GM23338 (cell line): ENCODE measurements at regions not wholly inside any gene's neighbourhood (a gene's known extent, or its start where the extent isn't known, plus 50 kb on each side); places are given as distances from the start of the nearest gene placed in this dataset.

Source experiments
- ATAC-seq: fragments of 200-7000 bp; cut with Tn5 transposase; 3 replicates; pipeline ENCODE4 v1.9.1; 2020
- DNase-seq: peaks from one replicate; pipeline ENCODE4 v3.0.0-alpha.2; 2015; ENCODE audit warnings: low spot score
- H2AFZ ChIP-seq: fragments of 200-600 bp; sonication (generic); 2 replicates; pipeline ENCODE4 v1.8.0; 2016; ENCODE audit warnings: antibody characterized with exemption, mild to moderate bottlenecking, moderate library complexity
- H3F3A ChIP-seq: fragments of 200-600 bp; sonication (generic); replicated peaks from 2 replicates; pipeline ENCODE4 v1.8.0; 2017; ENCODE audit warnings: antibody characterized with exemption, mixed run types, low read depth
- H3K27ac ChIP-seq: fragments of 200-600 bp; sonication (generic); 2 replicates; pipeline ENCODE4 v1.6.1; 2016; ENCODE audit warnings: low read depth
- H3K27me3 ChIP-seq: fragments of 200-600 bp; sonication (generic); 2 replicates; pipeline ENCODE4 v1.8.0; 2016; ENCODE audit warnings: mild to moderate bottlenecking, mixed run types, moderate library complexity; ENCODE audit not compliant: insufficient read depth
- H3K36me3 ChIP-seq: fragments of 200-600 bp; sonication (generic); 2 replicates; pipeline ENCODE4 v1.8.0; 2016; ENCODE audit warnings: mild to moderate bottlenecking; ENCODE audit not compliant: insufficient read depth
- H3K4me1 ChIP-seq: fragments of 200-600 bp; sonication (generic); 2 replicates; pipeline ENCODE4 v1.8.0; 2016; ENCODE audit warnings: mild to moderate bottlenecking, moderate library complexity; ENCODE audit not compliant: insufficient read depth
- H3K4me2 ChIP-seq: fragments of 200-600 bp; sonication (generic); 2 replicates; pipeline ENCODE4 v1.7.1; 2017; ENCODE audit warnings: mixed run types
- H3K4me3 ChIP-seq: fragments of 200-600 bp; sonication (generic); 2 replicates; pipeline ENCODE4 v1.6.1; 2016; ENCODE audit warnings: mixed run types
- H3K79me2 ChIP-seq: fragments of 200-600 bp; sonication (generic); replicated peaks from 2 replicates; pipeline ENCODE4 v1.8.0; 2017; ENCODE audit warnings: mild to moderate bottlenecking; ENCODE audit not compliant: insufficient read depth
- H3K9me2 ChIP-seq: fragments of 200-600 bp; sonication (generic); 2 replicates; pipeline ENCODE4 v1.8.0; 2017; ENCODE audit not compliant: insufficient read depth
- H4K20me1 ChIP-seq: fragments of 200-600 bp; sonication (generic); replicated peaks from 2 replicates; pipeline ENCODE4 v1.8.0; 2017; ENCODE audit warnings: mild to moderate bottlenecking; ENCODE audit not compliant: insufficient read depth
- H3K27ac Mint-ChIP-seq: 2 replicates; pipeline ENCODE4 v1.8.0; 2020; ENCODE audit warnings: inconsistent platforms, mild to moderate bottlenecking, moderate library complexity, mixed read lengths
- H3K27me3 Mint-ChIP-seq: 3 replicates; pipeline ENCODE4 v1.8.0; 2022; ENCODE audit warnings: low read depth, mild to moderate bottlenecking, moderate library complexity, mixed read lengths, inconsistent platforms; ENCODE audit not compliant: insufficient read depth, poor library complexity
- H3K36me3 Mint-ChIP-seq: 3 replicates; pipeline ENCODE4 v1.8.0; 2021; ENCODE audit warnings: low read depth, mild to moderate bottlenecking, inconsistent platforms, moderate library complexity, mixed read lengths
- H3K4me1 Mint-ChIP-seq: 3 replicates; pipeline ENCODE4 v1.8.0; 2020; ENCODE audit warnings: mild to moderate bottlenecking, inconsistent platforms, mixed read lengths
- H3K4me3 Mint-ChIP-seq: 3 replicates; pipeline ENCODE4 v1.8.0; 2021; ENCODE audit warnings: moderate library complexity, mild to moderate bottlenecking, inconsistent platforms, mixed read lengths
- H3K9me3 Mint-ChIP-seq: 3 replicates; pipeline ENCODE4 v1.8.0; 2020; ENCODE audit warnings: moderate library complexity, mild to moderate bottlenecking, inconsistent platforms, mixed read lengths
- EZH2 ChIP-seq: fragments of 200-600 bp; sonication (generic); IDR thresholded peaks from one replicate; pipeline ENCODE4 v1.8.0; 2017; ENCODE audit warnings: antibody characterized with exemption, mild to moderate bottlenecking, low read depth; ENCODE audit not compliant: unreplicated experiment
- NANOG ChIP-seq: IDR thresholded peaks from 2 replicates; pipeline ENCODE4 v1.6.1; 2016; ENCODE audit warnings: antibody characterized with exemption, borderline replicate concordance
- REST ChIP-seq: IDR thresholded peaks from one replicate; pipeline ENCODE4 v1.6.1; 2018; ENCODE audit warnings: antibody characterized with exemption; ENCODE audit not compliant: unreplicated experiment
- STAT1 ChIP-seq: IDR thresholded peaks from one replicate; pipeline ENCODE4 v1.6.1; 2016; ENCODE audit warnings: antibody characterized with exemption; ENCODE audit not compliant: unreplicated experiment
- ZNF114 ChIP-seq: fragments of 250-450 bp; sonication (Bioruptor Pico); IDR thresholded peaks from 2 replicates; pipeline ENCODE4 v1.5.0; 2020; ENCODE audit warnings: mild to moderate bottlenecking, moderate library complexity
- ZNF331 ChIP-seq: fragments of 250-450 bp; sonication (Bioruptor Pico); IDR thresholded peaks from 2 replicates; pipeline ENCODE4 v1.5.0; 2020; ENCODE audit warnings: low read depth, mild to moderate bottlenecking, moderate library complexity
- ZNF462 ChIP-seq: fragments of 250-450 bp; sonication (Bioruptor Pico); IDR thresholded peaks from 2 replicates; pipeline ENCODE4 v1.5.0; 2020; ENCODE audit warnings: mild to moderate bottlenecking, moderate library complexity

- H3K4me2 ChIP-seq: no peak overlapping the region
- TF ChIP-seq REST (no peak), NANOG (no peak), ZNF114 (CRISPR knock-in tag) (no peak), EZH2 (no peak), ZNF462 (CRISPR knock-in tag) (no peak), STAT1 (no peak), ZNF331 (CRISPR knock-in tag) (no peak)
- no peaks in the 10 kb centered on the region for H3K79me2 ChIP-seq
- peaks cover 10% of the 10 kb centered on the region; the same call in 2 of the 3 replicates for H3K4me1 Mint-ChIP-seq
- no peaks in the 10 kb centered on the region for H3K36me3 ChIP-seq
- DNase-seq (no peak), ATAC-seq (no peak)
- H3K4me3 Mint-ChIP-seq: no peak overlapping the region
- peaks cover 5% of the 10 kb centered on the region; the same call in 1 of the 2 replicates for H3K4me1 ChIP-seq
- no peaks in the 10 kb centered on the region for H4K20me1 ChIP-seq
- no peaks in the 10 kb centered on the region for H3K9me3 Mint-ChIP-seq
- H3K4me3 ChIP-seq: no peak overlapping the region
- no peaks in the 10 kb centered on the region for H3K27me3 Mint-ChIP-seq
- H3F3A ChIP-seq: no peaks in the 10 kb centered on the region
- H3K27me3 ChIP-seq: no peaks in the 10 kb centered on the region
- no peak overlapping the region for H3K27ac Mint-ChIP-seq
- no peak overlapping the region for H2AFZ ChIP-seq
- H3K36me3 Mint-ChIP-seq: no peaks in the 10 kb centered on the region
- no peaks in the 10 kb centered on the region for H3K9me2 ChIP-seq
- no peak overlapping the region for H3K27ac ChIP-seq
Measured at GRCh38 chr6:94251878-94252277, 832.5 kb upstream of the EPHA7 start.
